ENCODE measurements at regions not wholly inside any gene's neighbourhood (a gene's known extent, or its start where the extent isn't known, plus 50 kb on each side); places are given as distances from the start of the nearest gene placed in this dataset.

- 79 to 100% (median 83%) methylated on average over 1 of the region's 1 CpG for WGBS, 4 donors
- TF ChIP-seq POLR2A (IDR thresholded peaks at IDR 0.05) (no peak), CTCF (IDR thresholded peaks at IDR 0.05) (no peak)
- intact Hi-C loops (cut with DNase I) = no loop called here
Measured at GRCh38 chr9:120107138-120107537, 472.8 kb downstream of the CDK5RAP2 start.

GRCh38 chr9:120104771-120105170 is 475.2 kb downstream of the CDK5RAP2 start:
- no peak for TF ChIP-seq CTCF (IDR thresholded peaks at IDR 0.05)
- no peak for TF ChIP-seq POLR2A (IDR thresholded peaks at IDR 0.05)

More at GRCh38 chr9:120107138-120107537, 472.8 kb downstream of the CDK5RAP2 start:
- H3K4me3 ChIP-seq = no peak overlapping the region
- no peaks in the 10 kb centered on the region for H3K9me3 ChIP-seq (replicated peaks in 1 of 3)
- no peaks in the 10 kb centered on the region for H3K4me1 ChIP-seq (replicated peaks in 1 of 2)
- no peaks in the 10 kb centered on the region for H3K36me3 ChIP-seq (replicated peaks in 1 of 2)
- DNase-seq = no peak
- H3K27ac ChIP-seq = no peak overlapping the region
- H3K27me3 ChIP-seq = no peaks in the 10 kb centered on the region

GRCh38 chr9:120100595-120100994 is 479.4 kb downstream of the CDK5RAP2 start:
- Histone ChIP-seq H3K4me1 (replicated peaks in 1 of 2) (no peaks in the 10 kb centered on the region), H3K27ac (no peak overlapping the region), H3K36me3 (replicated peaks in 1 of 2) (no peaks in the 10 kb centered on the region), H3K9me3 (replicated peaks in 1 of 3) (no peaks in the 10 kb centered on the region), H3K27me3 (no peaks in the 10 kb centered on the region), H3K4me3 (no peak overlapping the region)
- 61 to 77% (median 72%) methylated on average over 3 of the region's 3 CpGs for WGBS, 4 donors
- TF ChIP-seq POLR2A (IDR thresholded peaks at IDR 0.05) = no peak
- no peak for TF ChIP-seq CTCF (IDR thresholded peaks at IDR 0.05)
- intact Hi-C loops (cut with DNase I) = no loop called here
- no peak for DNase-seq

More at GRCh38 chr9:120104771-120105170, 475.2 kb downstream of the CDK5RAP2 start:
- Histone ChIP-seq H3K36me3 (replicated peaks in 1 of 2) (no peaks in the 10 kb centered on the region), H3K27me3 (no peaks in the 10 kb centered on the region), H3K4me3 (no peak overlapping the region), H3K27ac (no peak overlapping the region), H3K9me3 (replicated peaks in 1 of 3) (no peaks in the 10 kb centered on the region), H3K4me1 (replicated peaks in 1 of 2) (no peaks in the 10 kb centered on the region)
- intact Hi-C loops (cut with DNase I) = no loop called here
- 48 to 64% (median 50%) methylated on average over 6 of the region's 6 CpGs for WGBS, 4 donors
- no peak for DNase-seq

GRCh38 chr9:120099065-120099464 is 480.9 kb downstream of the CDK5RAP2 start:
- Histone ChIP-seq H3K9me3 (replicated peaks in 1 of 3) (no peaks in the 10 kb centered on the region), H3K27me3 (no peaks in the 10 kb centered on the region), H3K4me1 (replicated peaks in 1 of 2) (no peaks in the 10 kb centered on the region), H3K4me3 (no peak overlapping the region), H3K36me3 (replicated peaks in 1 of 2) (no peaks in the 10 kb centered on the region), H3K27ac (no peak overlapping the region)
- TF ChIP-seq POLR2A (IDR thresholded peaks at IDR 0.05) (no peak), CTCF (IDR thresholded peaks at IDR 0.05) (no peak)
- intact Hi-C loops (cut with DNase I) = no loop called here
- DNase-seq = no peak
- 82 to 89% (median 86%) methylated on average over 3 to 4 of the region's 4 CpGs for WGBS, 4 donors
